HG03039 (cell line): ENCODE measurements at regions not wholly inside any gene's neighbourhood (a gene's known extent, or its start where the extent isn't known, plus 50 kb on each side); places are given as distances from the start of the nearest gene placed in this dataset.
"Not testable (repeated sequence)": the region's sequence is repeated elsewhere in the genome, so short reads cannot be mapped to it uniquely, and the experiment has no call there.

Experiments used
- ATAC-seq: cut with Tn5 transposase; IDR thresholded peaks from one replicate; pipeline ENCODE4 v1.9.1; 2021; ENCODE audit warnings: mild to moderate bottlenecking, moderate library complexity; ENCODE audit not compliant: unreplicated experiment

DNA sequence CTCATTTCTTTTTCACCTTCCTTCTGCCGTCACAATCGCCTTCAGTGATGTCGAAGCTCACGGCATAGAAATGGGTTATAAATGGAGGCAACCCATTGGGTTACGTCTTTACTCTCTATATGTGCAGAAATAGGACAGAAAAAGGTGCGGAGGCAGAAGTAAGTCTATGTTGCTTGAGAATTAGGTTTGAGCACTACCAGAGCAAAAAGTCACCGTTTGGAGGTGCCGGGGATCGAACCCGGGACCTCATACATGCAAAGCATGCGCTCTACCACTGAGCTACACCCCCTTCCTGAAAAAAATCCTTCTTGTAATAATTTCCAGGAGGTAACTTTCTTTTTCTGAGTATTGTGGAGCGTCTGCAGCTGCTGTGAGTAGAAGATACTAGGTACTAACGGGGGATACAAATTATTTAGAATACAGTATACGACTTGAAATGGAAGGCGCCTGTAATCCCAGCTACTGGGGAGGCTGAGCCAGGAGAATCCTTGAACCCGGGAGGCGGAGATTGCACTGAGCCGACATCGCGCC, 134.2 kb downstream of the TRIM27 start:
- no peak for ATAC-seq

GRCh38 chr6:28791002-28791383, 132.8 kb downstream of the TRIM27 start:
- no peak for ATAC-seq

DNA sequence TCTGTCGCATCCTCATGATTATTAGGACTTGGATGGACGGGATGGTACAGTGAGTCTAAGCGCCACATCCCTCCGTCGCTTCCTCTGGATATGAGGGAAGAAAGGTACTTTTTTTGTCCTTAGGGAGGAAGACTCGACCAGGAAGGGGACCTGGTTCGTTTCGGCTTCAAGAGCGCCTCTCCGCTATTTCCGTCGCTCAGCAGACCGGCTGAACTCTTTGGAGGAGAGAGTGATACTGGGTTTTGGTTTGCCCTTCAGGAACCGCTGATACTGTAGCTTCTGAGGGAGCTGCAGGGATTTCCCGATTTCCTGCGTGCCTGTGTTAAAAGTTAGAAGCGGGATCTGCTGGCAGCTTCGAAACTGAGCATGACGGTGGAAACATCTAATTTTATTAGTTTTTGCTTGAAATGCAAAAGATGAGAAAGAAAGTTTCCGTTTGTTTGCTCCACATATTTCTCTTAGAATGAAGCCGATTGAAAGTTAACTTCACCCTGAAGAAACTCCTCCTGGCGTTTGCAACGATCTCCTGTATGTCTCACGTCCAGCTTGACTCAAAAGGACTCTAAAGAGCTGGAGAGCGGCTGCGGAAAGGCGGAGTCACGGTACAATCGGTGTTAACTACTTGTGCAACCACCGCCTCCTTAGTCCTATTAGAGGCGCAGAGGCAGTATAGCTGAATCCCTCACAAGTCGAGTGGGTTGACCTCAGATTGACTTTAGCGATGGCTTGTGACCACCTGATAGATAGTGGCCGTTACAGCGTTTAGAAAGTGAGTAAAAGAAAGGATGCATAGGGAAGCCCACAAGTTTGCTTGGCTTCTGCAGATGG, 129.4 kb downstream of the TRIM27 start:
- ATAC-seq: no peak

GRCh38 chr6:28800647-28801046, 123.1 kb downstream of the TRIM27 start:
- ATAC-seq: not testable (repeated sequence)

DNA sequence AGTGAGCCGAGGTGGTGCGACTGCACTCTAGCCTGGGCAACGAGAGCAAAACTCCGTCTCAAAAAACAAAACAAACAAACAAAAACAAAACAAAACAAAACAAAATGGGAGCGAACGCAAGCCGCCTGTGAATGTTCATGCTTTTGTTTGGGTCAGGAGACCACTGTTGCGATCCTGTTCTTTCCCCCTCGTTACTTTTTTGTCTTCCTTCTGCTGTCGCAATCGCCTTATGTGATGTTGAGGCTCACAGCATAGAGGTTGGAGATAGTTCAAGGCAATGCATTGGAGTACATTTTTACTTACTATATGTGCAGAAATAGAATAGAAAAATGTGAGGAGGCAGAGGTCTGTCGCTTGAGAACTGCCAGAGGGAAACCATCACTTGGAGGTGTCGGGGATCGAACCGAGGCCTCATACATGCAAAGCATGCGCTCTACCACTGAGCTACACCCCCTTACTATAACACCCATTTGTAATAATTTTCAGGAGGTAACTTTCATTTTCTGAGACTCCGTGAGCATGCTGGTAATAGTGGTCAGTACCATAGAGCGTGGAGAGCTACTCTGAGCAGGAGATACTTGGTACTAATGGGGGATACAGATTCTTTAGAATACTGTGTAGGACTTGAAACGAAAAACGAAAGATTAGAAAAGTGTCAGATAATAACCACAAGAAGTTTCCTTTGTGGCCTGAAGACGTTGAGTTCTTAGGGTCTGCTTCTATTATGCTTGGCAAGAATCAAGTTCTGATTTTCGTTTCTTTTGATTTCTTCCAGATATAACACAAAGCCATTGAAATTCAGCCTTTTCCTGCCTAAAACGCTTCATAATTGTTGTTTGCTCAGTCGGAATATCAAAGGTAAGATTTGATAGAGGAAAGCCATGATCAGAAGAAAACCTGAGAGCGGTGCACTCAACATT, 121.1 kb downstream of the TRIM27 start:
- ATAC-seq: no peak

- no peak for ATAC-seq
Observed at GRCh38 chr6:28803337-28803709, 120.5 kb downstream of the TRIM27 start.

DNA sequence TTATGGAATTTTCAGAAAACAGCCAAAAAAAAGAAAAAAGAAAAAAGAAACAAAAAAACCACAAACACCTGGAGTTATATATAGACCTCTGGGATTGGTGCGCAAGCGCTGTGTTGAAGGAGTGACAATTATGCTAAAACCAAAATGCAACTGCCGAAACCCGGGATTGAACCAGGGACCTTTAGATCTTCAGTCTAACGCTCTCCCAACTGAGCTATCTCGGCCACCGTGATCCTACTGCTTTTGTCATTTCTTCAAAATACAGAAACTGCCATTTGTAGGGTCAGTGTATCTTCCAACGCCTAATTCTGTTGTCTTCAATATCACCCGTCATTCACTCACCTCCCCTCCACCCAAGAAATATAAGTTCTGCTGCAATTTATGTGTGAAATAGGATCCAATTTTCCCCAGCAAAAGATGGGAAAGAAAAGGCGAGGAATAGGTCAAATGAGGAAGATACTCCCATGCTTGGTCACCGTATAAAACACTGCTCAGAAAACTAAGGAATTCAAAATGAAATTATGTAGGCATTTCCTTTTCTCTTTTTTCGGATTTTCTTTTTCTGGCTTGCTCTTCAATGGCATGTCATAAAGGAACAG, 116.0 kb downstream of the TRIM27 start:
- no peak for ATAC-seq

DNA sequence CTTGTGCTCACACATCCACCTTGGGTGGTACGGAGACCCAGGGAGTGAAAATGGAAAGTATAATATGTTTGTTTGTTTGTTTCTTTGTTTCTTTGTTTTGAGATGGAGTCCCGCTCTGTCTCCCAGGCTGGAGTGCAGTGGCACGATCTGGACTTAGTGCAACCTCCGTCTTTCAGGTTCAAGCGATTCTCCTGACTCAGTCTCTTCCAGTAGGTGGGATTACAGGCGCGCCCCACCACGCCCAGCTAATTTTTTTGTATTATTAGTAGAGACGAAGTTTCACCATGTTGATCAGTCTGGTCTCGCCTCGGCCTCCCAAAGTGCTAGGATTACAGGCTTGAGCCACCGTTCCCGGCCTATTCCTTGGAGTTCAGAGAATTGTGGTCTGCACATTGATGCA, 115.4 kb downstream of the TRIM27 start:
- ATAC-seq: no peak

DNA sequence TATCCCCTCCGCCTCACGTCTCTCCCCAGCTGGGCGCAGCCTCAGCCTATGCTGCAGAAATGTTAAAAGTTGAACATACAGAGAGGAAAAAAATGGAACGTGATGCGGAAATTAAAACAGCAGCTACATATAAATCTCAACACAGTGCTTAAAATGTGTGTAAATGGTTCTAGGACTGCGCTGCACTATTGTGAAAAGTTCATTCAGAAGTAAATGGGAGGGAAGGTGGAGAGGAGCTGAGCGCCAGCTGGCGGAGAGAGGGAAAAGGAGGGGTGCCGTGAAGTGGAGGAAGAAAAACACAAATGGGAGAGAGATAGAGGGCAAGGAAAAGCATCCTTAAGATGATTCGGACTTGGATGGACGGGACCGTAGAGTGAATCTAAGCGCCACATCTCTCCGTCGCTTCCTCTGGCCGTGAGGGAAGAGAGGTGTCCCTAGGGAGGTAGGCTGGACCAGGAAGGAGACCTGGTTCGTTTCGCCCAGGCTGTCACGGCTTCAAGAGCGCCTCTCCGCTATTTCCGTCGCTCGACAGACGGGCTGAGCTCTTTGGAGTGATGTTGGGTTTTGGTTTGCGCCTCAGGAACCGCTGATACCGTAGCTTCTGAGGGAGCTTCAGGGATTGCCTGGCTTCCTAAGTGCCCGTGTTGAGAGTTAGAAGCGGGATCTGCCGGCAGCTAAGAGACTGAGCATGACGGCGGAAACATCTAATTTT, 113.7 kb downstream of the TRIM27 start:
- ATAC-seq: no peak

- no peak for ATAC-seq
Observed at GRCh38 chr6:28810659-28811053, 113.1 kb downstream of the TRIM27 start.

GRCh38 chr6:28811873-28812272, 111.9 kb downstream of the TRIM27 start:
- no peak for ATAC-seq

DNA sequence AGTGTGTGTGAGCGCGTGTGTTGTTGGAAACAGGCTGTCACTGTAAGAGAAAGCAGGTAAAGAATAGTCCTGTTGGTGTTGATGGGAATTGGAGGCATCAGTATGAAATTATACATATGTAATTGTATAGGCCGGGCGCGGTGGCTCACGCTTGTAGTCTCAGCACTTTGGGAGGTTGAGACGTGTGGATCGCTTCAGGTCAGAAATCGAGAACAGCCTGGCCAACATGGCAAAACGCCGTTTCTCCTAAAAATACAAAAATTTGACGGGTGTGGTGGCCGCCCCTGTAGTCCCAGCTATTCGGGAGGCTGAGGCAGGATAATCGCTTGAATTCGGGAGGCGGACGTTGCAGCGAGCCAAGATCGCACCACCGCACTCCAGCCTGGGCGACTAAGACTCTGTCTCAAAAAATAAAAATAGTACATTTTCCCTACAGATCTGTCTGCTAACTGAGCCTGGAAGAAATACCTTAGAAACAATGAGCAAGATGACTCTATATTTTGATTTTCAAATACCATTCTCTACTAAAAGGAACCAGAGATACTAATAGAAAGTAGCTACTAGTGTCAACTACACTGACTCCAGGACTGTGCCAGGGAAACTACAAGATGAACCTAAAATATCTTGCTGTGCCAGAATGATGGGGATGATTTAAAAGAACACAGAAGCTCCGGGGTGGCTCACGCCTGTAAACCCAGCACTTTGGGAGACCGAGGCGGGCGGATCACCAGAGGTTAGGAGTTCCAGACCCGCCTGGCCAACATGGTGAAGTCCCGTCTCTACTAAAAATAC, 110.8 kb downstream of the TRIM27 start:
- ATAC-seq: no peak

- ATAC-seq: no peak
Observed at GRCh38 chr6:28814032-28814976, 109.5 kb downstream of the TRIM27 start.

DNA sequence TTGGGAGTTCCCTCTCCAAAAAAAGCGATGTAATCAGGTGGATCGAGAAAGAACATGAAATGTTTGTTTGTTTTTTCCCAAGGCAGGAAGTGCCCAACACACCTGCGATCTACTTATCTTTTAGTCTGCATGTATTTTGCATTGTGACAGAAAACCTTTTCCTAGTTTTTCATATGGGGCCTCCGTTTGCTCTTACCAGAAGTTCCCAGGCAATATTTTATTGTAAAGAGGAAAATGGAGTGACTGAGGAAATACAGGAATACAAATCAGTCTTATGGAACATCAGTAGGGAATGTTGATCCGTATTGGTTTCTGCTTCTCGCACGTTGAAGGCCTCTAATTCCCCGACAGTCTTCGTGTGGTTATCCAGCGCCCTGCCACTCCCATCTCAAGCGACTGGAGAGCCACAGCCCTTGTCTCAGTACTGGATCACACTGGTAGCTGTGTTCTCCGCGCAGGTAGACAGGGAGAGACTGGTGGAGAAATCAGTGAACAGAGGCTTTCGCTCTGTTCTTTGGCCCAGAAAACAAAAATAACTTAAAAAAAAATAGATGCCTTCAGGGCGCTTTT, 107.4 kb downstream of the TRIM27 start:
- no peak for ATAC-seq

GRCh38 chr6:28816909-28817807, 106.6 kb downstream of the TRIM27 start:
- ATAC-seq: no peak

DNA sequence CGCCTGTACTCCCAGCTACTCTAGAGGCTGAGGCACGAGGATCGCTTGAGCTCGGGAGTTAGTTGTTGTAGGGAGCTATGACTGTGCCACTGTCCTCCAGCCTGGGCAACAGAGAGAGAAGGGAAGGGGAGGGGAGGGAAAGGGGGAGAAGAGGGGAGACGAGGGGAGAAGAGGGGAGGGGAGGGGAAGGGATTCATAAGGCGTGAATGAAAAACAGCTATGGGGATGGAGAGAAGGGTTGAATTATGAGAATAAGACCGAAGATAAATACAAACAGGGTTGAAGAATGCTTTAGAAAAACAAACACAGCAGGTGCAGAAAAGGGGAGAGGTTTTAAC, 106.0 kb downstream of the TRIM27 start:
- ATAC-seq: no peak
